ENCODE measurements at regions not wholly inside any gene's neighbourhood (a gene's known extent, or its start where the extent isn't known, plus 50 kb on each side); places are given as distances from the start of the nearest gene placed in this dataset.
"Not testable (repeated sequence)": the region's sequence is repeated elsewhere in the genome, so short reads cannot be mapped to it uniquely, and the experiment has no call there.

DNA sequence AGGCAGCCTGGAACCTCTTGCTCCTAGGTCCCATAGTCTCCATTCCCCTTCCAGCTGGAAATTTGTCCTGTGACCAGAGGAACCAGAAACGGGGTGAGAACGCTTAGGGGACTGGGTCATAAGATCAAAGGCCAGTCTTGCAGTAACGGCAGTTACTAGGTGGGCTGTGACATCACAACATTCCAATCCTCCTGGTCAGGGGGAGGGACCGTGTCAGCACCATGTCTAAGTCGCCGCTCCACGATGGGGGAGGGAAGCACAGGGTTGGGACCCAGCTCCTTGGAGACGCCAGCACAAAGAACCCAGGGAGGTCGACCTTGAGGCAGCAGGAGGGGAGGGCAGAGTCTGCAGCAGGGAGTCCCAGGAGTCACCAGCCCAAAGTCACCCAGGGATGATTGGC is 158.3 kb downstream of the GOLGA6L22 start:
- TF ChIP-seq POLR2A (IDR thresholded peaks at IDR 0.05), result not testable (repeated sequence)
- TF ChIP-seq, protein P1, sequence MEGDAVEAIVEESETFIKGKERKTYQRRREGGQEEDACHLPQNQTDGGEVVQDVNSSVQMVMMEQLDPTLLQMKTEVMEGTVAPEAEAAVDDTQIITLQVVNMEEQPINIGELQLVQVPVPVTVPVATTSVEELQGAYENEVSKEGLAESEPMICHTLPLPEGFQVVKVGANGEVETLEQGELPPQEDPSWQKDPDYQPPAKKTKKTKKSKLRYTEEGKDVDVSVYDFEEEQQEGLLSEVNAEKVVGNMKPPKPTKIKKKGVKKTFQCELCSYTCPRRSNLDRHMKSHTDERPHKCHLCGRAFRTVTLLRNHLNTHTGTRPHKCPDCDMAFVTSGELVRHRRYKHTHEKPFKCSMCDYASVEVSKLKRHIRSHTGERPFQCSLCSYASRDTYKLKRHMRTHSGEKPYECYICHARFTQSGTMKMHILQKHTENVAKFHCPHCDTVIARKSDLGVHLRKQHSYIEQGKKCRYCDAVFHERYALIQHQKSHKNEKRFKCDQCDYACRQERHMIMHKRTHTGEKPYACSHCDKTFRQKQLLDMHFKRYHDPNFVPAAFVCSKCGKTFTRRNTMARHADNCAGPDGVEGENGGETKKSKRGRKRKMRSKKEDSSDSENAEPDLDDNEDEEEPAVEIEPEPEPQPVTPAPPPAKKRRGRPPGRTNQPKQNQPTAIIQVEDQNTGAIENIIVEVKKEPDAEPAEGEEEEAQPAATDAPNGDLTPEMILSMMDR (IDR thresholded peaks at IDR 0.05), result not testable (repeated sequence)

Data from uterus (tissue), 2 donors.